Type B pancreatic cell (in vitro differentiated cells): ENCODE measurements at regions not wholly inside any gene's neighbourhood (a gene's known extent, or its start where the extent isn't known, plus 50 kb on each side); places are given as distances from the start of the nearest gene placed in this dataset.

Source experiments
- DNase-seq: peaks from one replicate; pipeline ENCODE4 v3.0.0; 2021; ENCODE audit warnings: mixed read lengths; ENCODE audit not compliant: unreplicated experiment; ENCODE audit errors: extremely low spot score
- H3K27ac Mint-ChIP-seq: 2 replicates; pipeline ENCODE4 v1.8.0; 2021; ENCODE audit warnings: mild to moderate bottlenecking, mixed read lengths
- H3K27me3 Mint-ChIP-seq: 2 replicates; pipeline ENCODE4 v1.8.0; 2021; ENCODE audit warnings: mixed read lengths
- H3K36me3 Mint-ChIP-seq: 2 replicates; pipeline ENCODE4 v1.8.0; 2021; ENCODE audit warnings: mixed read lengths
- H3K4me1 Mint-ChIP-seq: one replicate; pipeline ENCODE4 v1.8.0; 2021; ENCODE audit warnings: mixed read lengths; ENCODE audit not compliant: unreplicated experiment
- H3K4me3 Mint-ChIP-seq: 2 replicates; pipeline ENCODE4 v1.8.0; 2021; ENCODE audit warnings: mild to moderate bottlenecking, mixed read lengths
- H3K9me3 Mint-ChIP-seq: 2 replicates; pipeline ENCODE4 v1.8.0; 2021; ENCODE audit warnings: mixed read lengths
- CTCF ChIP-seq: fragments of 200-600 bp; sonication (generic); conservative IDR thresholded peaks from 2 replicates; pipeline ENCODE4 v1.5.0; 2021; ENCODE audit warnings: antibody characterized with exemption, mild to moderate bottlenecking

GRCh38 chr13:84082462-84082861, 200.2 kb upstream of the SLITRK1 start:
- H3K4me3 Mint-ChIP-seq: no peak overlapping the region
- no peak for TF ChIP-seq CTCF
- H3K36me3 Mint-ChIP-seq: no peaks in the 10 kb centered on the region
- H3K4me1 Mint-ChIP-seq: no peaks in the 10 kb centered on the region
- H3K9me3 Mint-ChIP-seq: no peaks in the 10 kb centered on the region
- H3K27me3 Mint-ChIP-seq: no peaks in the 10 kb centered on the region
- DNase-seq: no peak
- H3K27ac Mint-ChIP-seq: no peak overlapping the region

GRCh38 chr13:84080748-84081530, 198.7 kb upstream of the SLITRK1 start:
- Mint-ChIP-seq H3K36me3 (no peaks in the 10 kb centered on the region), H3K27me3 (no peaks in the 10 kb centered on the region), H3K4me1 (no peaks in the 10 kb centered on the region), H3K4me3 (no peak overlapping the region), H3K9me3 (no peaks in the 10 kb centered on the region), H3K27ac (no peak overlapping the region)
- no peak for DNase-seq
- no peak for TF ChIP-seq CTCF

GRCh38 chr13:84077271-84077670, 195.0 kb upstream of the SLITRK1 start:
- Mint-ChIP-seq H3K4me3 (no peak overlapping the region), H3K4me1 (no peaks in the 10 kb centered on the region), H3K27ac (no peak overlapping the region), H3K9me3 (no peaks in the 10 kb centered on the region), H3K36me3 (no peaks in the 10 kb centered on the region), H3K27me3 (no peaks in the 10 kb centered on the region)
- TF ChIP-seq CTCF: no peak
- DNase-seq: no peak

- DNase-seq: no peak
- Mint-ChIP-seq H3K27ac (no peak overlapping the region), H3K4me3 (no peak overlapping the region), H3K27me3 (no peaks in the 10 kb centered on the region), H3K36me3 (no peaks in the 10 kb centered on the region), H3K4me1 (no peaks in the 10 kb centered on the region), H3K9me3 (no peaks in the 10 kb centered on the region)
- TF ChIP-seq CTCF: no peak
Measured at GRCh38 chr13:84076280-84076679, 194.0 kb upstream of the SLITRK1 start.

GRCh38 chr13:84050536-84050935, 168.3 kb upstream of the SLITRK1 start:
- H3K27ac Mint-ChIP-seq: no peak overlapping the region
- DNase-seq: no peak
- peaks cover 7% of the 10 kb centered on the region for H3K9me3 Mint-ChIP-seq
- no peaks in the 10 kb centered on the region for H3K36me3 Mint-ChIP-seq
- no peaks in the 10 kb centered on the region for H3K4me1 Mint-ChIP-seq
- no peaks in the 10 kb centered on the region for H3K27me3 Mint-ChIP-seq
- no peak overlapping the region for H3K4me3 Mint-ChIP-seq
- TF ChIP-seq CTCF: no peak
